ENCODE measurements at regions not wholly inside any gene's neighbourhood (a gene's known extent, or its start where the extent isn't known, plus 50 kb on each side); places are given as distances from the start of the nearest gene placed in this dataset.

- ATAC-seq (no peak), DNase-seq (no peak)
- Mint-ChIP-seq H3K4me1 (no peaks in the 10 kb centered on the region), H3K4me3 (no peak overlapping the region), H3K36me3 (no peaks in the 10 kb centered on the region), H3K27ac (no peak overlapping the region), H3K27me3 (no peaks in the 10 kb centered on the region), H3K9me3 (ENCODE audit: low read depth) (no peaks in the 10 kb centered on the region)
- CTCF ChIA-PET = no interaction called here
These were observed 57.2 kb upstream of the IRAK1BP1 start for GRCh38 chr6:78810146-78810545.

GRCh38 chr6:78810698-78811097 lies 56.7 kb upstream of the IRAK1BP1 start:
- Mint-ChIP-seq H3K4me1 (no peaks in the 10 kb centered on the region), H3K27ac (no peak overlapping the region), H3K27me3 (no peaks in the 10 kb centered on the region), H3K4me3 (no peak overlapping the region), H3K9me3 (ENCODE audit: low read depth) (no peaks in the 10 kb centered on the region), H3K36me3 (no peaks in the 10 kb centered on the region)
- ATAC-seq (no peak), DNase-seq (no peak)
- CTCF ChIA-PET = no interaction called here
